Thymus (tissue), 11 donors: ENCODE measurements at regions not wholly inside any gene's neighbourhood (a gene's known extent, or its start where the extent isn't known, plus 50 kb on each side); places are given as distances from the start of the nearest gene placed in this dataset.
"Not testable (repeated sequence)": the region's sequence is repeated elsewhere in the genome, so short reads cannot be mapped to it uniquely, and the experiment has no call there.

Experiments
- DNase-seq, 9 donors: peaks; one replicate each; pipeline ENCODE4 v3.0.0-alpha.2; 2013; ENCODE audit warnings: low spot score in 9 of 9, low read depth in 6 of 9, missing footprints in 1 of 9
- H3K27ac ChIP-seq, 2 donors: one replicate each; pipeline ENCODE4 v1.5.1; 2013; ENCODE audit warnings: control low read depth in 1 of 2, low read depth in 1 of 2, low read length in 1 of 2, mild to moderate bottlenecking in 1 of 2, moderate library complexity in 1 of 2
- H3K27me3 ChIP-seq, 2 donors: one replicate each; pipeline ENCODE4 v1.5.1; 2013; ENCODE audit warnings: low read length in 1 of 2; ENCODE audit not compliant: control insufficient read depth in 2 of 2, insufficient read depth in 1 of 2
- H3K36me3 ChIP-seq, 2 donors: one replicate each; pipeline ENCODE4 v1.5.1; 2013; ENCODE audit warnings: low read length in 1 of 2, mild to moderate bottlenecking in 1 of 2, moderate library complexity in 1 of 2; ENCODE audit not compliant: control insufficient read depth in 2 of 2, insufficient read depth in 2 of 2
- H3K4me1 ChIP-seq, 2 donors: one replicate each; pipeline ENCODE4 v1.5.1; 2013; ENCODE audit warnings: low read length in 2 of 2; ENCODE audit not compliant: control insufficient read depth in 2 of 2, insufficient read depth in 2 of 2
- H3K4me3 ChIP-seq, 2 donors: one replicate each; pipeline ENCODE4 v1.5.1; 2013; ENCODE audit warnings: low read length in 2 of 2, control low read depth in 1 of 2, mild to moderate bottlenecking in 1 of 2
- H3K9me3 ChIP-seq, 2 donors: one replicate each; pipeline ENCODE4 v1.5.1; 2013; ENCODE audit warnings: low read length in 1 of 2, mild to moderate bottlenecking in 1 of 2; ENCODE audit not compliant: control insufficient read depth in 2 of 2, insufficient read depth in 1 of 2
- WGBS: extraction: QIAGEN DNeasy Blood & Tissue Kit; methylation state at CpG from one replicate; pipeline ENCODE4 v1.1.7; 2013; 5-methylcytosine and 5-hydroxymethylcytosine counted together
- donor health status: healthy.

- no peaks in the 10 kb centered on the region for H3K36me3 ChIP-seq
- 71% methylated on average over 7 of the region's 7 CpGs for WGBS
- no peaks in the 10 kb centered on the region for H3K27me3 ChIP-seq
- no peak overlapping the region for H3K4me3 ChIP-seq
- no peaks in the 10 kb centered on the region for H3K9me3 ChIP-seq
- H3K4me1 ChIP-seq, result no peaks in the 10 kb centered on the region
- no peak for DNase-seq
- no peak overlapping the region for H3K27ac ChIP-seq
These were observed 102.7 kb downstream of the UTP18 start for GRCh38 chr17:51362811-51363585.

GRCh38 chr17:51365090-51365489 is 104.7 kb downstream of the UTP18 start:
- Histone ChIP-seq H3K36me3 (no peaks in the 10 kb centered on the region), H3K27me3 (no peaks in the 10 kb centered on the region), H3K4me1 (no peaks in the 10 kb centered on the region), H3K9me3 (no peaks in the 10 kb centered on the region), H3K4me3 (no peak overlapping the region), H3K27ac (no peak overlapping the region)
- peak in 1 of 9 donors; percentile 26 for DNase-seq
- 54% methylated on average over 8 of the region's 8 CpGs for WGBS

GRCh38 chr17:51366866-51367265 is 106.5 kb downstream of the UTP18 start:
- H3K27ac ChIP-seq, result no peak overlapping the region
- no peaks in the 10 kb centered on the region for H3K9me3 ChIP-seq
- DNase-seq, result no peak
- no peaks in the 10 kb centered on the region for H3K4me1 ChIP-seq
- WGBS, result 94% methylated on average over 3 of the region's 3 CpGs
- no peaks in the 10 kb centered on the region for H3K36me3 ChIP-seq
- no peaks in the 10 kb centered on the region for H3K27me3 ChIP-seq
- H3K4me3 ChIP-seq, result no peak overlapping the region

GRCh38 chr17:51367836-51368235 is 107.5 kb downstream of the UTP18 start:
- H3K36me3 ChIP-seq, DNase-seq, H3K27ac ChIP-seq, H3K27me3 ChIP-seq, H3K9me3 ChIP-seq, H3K4me1 ChIP-seq, H3K4me3 ChIP-seq: not testable (repeated sequence)
- WGBS, result 91% methylated on average over 1 of the region's 1 CpG

DNA sequence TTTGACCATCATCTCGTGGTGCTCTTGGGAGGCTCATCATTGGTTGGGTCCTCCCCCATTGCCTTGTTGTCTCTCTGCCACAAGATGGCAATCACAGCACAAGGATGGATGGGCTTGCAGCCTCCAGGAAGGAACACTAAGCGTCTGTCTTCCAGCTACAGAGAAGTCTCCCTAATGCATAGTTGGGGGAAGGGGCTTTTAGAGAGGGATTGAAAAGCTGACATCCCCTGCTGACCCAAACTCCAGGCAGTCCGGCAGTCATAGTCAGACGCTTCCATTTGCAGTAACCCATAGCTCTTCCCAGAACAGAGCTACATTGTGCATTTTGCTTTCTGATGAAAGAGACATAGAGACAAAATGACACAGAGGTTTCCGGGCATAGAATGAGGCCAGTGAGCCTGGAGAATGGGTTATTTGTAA is 111.4 kb downstream of the UTP18 start:
- Histone ChIP-seq H3K4me3 (no peak overlapping the region), H3K4me1 (no peaks in the 10 kb centered on the region), H3K27ac (no peak overlapping the region), H3K36me3 (no peaks in the 10 kb centered on the region), H3K9me3 (no peaks in the 10 kb centered on the region), H3K27me3 (no peaks in the 10 kb centered on the region)
- WGBS, result 63% methylated on average over 5 of the region's 5 CpGs
- DNase-seq, result peak in 6 of 9 donors; percentile 6 to 63 (median 24)

DNA sequence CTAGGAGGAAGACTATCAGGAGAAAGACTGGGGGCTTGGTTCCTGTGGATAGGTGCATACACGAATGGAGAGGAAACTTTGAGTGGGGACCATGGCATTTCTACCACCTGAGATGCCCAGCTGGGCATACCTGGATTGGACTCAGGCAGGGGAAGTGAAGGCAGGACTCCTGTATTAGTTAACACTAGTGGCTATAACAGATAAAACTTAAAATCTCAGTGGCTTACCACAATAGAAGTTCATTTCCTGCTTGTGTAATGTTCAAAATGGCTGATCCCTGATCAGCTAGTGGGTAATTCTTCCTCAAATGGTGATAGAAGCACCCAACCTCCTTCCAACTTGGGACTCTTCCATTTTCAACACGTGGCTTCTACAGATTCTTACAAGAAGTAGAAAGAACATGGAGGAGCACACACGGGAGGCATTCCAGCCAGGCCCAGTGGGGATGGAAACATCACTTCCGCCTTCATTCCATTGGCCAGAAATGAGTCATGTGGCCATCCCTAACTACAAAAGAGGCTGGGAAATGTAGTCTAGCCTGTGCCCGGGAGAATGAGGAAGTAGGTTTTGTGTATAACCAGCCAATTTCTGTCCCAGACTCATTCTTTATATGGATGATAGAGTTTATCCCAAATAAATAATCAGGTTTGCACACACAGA is 112.1 kb downstream of the UTP18 start:
- H3K4me3 ChIP-seq, result no peak overlapping the region
- no peaks in the 10 kb centered on the region for H3K4me1 ChIP-seq
- H3K27me3 ChIP-seq, result no peaks in the 10 kb centered on the region
- no peaks in the 10 kb centered on the region for H3K9me3 ChIP-seq
- 66% methylated on average over 5 of the region's 5 CpGs for WGBS
- H3K27ac ChIP-seq, result no peak overlapping the region
- DNase-seq, result peak in 1 of 9 donors; percentile 41
- no peaks in the 10 kb centered on the region for H3K36me3 ChIP-seq

DNA sequence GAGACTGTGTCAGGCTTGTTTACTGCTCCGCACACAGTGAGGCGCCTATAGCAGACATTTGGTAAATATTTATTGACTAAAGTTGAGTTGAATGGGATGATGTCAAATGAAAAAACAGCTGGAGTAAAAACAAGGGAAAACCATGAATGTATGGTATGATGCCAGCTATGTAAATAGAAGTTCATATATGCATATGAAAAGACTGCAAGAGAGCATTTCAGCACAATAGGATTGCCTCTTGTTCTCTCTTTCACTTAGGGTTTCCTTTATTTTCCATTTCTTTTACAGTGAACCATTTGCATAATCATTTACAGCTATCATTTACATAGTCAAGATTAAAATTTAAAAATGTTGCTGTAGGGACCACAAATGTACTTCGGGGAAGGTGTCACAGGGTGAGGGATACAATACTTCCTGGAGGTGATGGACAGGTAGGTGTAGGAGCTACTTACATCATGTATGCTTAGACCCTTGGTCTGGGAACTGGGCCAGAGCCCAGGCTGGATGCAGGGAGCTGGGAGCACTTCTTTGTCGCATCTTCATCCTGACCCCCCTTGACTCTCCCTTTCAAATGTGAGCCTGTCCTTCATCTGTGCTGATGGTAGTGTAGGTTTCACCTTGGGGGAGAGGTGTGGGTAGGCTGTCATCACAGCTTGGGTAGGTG is 113.3 kb downstream of the UTP18 start:
- no peaks in the 10 kb centered on the region for H3K9me3 ChIP-seq
- H3K4me1 ChIP-seq, result no peaks in the 10 kb centered on the region
- 96% methylated on average over 4 of the region's 4 CpGs for WGBS
- no peaks in the 10 kb centered on the region for H3K36me3 ChIP-seq
- no peak overlapping the region for H3K4me3 ChIP-seq
- H3K27me3 ChIP-seq, result no peaks in the 10 kb centered on the region
- H3K27ac ChIP-seq, result no peak overlapping the region
- no peak for DNase-seq

DNA sequence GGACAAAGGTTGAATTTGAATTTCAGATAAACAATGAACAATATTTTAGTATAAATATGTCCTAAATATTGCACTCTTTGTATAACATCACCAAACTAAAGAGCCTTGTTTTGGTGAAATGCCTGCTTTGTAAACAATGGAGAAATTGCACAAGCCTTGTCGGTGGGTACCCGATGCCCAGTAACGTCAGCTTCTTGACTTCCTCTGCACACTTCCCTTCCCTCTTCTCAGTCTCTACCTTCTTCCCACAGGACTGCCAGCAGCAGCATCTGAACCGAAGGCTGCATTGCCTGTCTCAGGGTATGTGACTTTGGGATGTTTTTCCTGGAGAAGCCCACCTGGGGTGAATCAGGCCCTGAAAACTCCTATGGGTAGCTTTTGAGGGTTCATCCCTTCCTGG is 113.9 kb downstream of the UTP18 start:
- 15% methylated on average over 4 of the region's 4 CpGs for WGBS
- H3K27me3 ChIP-seq, result no peaks in the 10 kb centered on the region
- no peak overlapping the region for H3K4me3 ChIP-seq
- no peaks in the 10 kb centered on the region for H3K9me3 ChIP-seq
- H3K27ac ChIP-seq, result no peak overlapping the region
- DNase-seq, result no peak
- H3K36me3 ChIP-seq, result no peaks in the 10 kb centered on the region
- no peaks in the 10 kb centered on the region for H3K4me1 ChIP-seq

DNA sequence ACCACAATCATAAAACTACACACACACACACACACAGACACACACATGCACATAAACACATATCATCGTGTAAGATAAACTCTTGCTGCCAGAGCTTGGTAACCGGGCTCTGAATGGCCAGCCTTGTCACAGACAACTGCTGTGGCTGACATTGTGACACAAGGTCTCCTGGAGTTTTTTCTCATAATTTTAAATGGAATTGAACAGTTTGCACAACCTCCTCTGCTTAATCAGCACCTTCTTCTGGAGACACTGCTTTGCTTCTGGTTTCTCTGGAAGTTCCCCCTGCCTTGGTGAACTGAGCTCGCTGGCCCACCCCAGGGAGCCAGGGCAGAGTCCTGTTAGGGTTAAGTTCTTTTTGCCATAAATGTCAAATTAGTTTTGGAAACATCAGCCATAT is 115.4 kb downstream of the UTP18 start:
- no peaks in the 10 kb centered on the region for H3K9me3 ChIP-seq
- no peak for DNase-seq
- H3K4me1 ChIP-seq, result no peaks in the 10 kb centered on the region
- H3K4me3 ChIP-seq, result no peak overlapping the region
- no peaks in the 10 kb centered on the region for H3K36me3 ChIP-seq
- WGBS, result 92% methylated on average over 3 of the region's 3 CpGs
- H3K27ac ChIP-seq, result no peak overlapping the region
- H3K27me3 ChIP-seq, result no peaks in the 10 kb centered on the region
